ENCODE measurements at regions not wholly inside any gene's neighbourhood (a gene's known extent, or its start where the extent isn't known, plus 50 kb on each side); places are given as distances from the start of the nearest gene placed in this dataset.

- Histone ChIP-seq H3K4me3 (no peak overlapping the region), H3K27me3 (ENCODE audit: insufficient read depth, low read depth) (peaks cover 5% of the 10 kb centered on the region; the same call in 1 of the 2 replicates), H3K79me2 (ENCODE audit: low read depth) (no peaks in the 10 kb centered on the region), H3F3A (ENCODE audit: insufficient read depth, low read depth) (peaks cover 7% of the 10 kb centered on the region; the same call in 1 of the 2 replicates), H3K36me3 (ENCODE audit: low read depth) (no peaks in the 10 kb centered on the region), H3K27ac (no peak overlapping the region), H3K4me2 (no peak overlapping the region), H3K4me1 (replicated peaks; ENCODE audit: insufficient read depth) (no peaks in the 10 kb centered on the region), H3K9me3 (ENCODE audit: insufficient read depth, low read depth) (no peaks in the 10 kb centered on the region), H3K9me2 (ENCODE audit: insufficient read depth) (no peaks in the 10 kb centered on the region), H4K20me1 (ENCODE audit: insufficient read depth) (no peaks in the 10 kb centered on the region), H2AFZ (no peak overlapping the region)
- POLR2A ChIA-PET (ENCODE audit: unreplicated experiment), result no interaction called here
- intact Hi-C loops (cut with micrococcal nuclease; ENCODE audit: unreplicated experiment), result no loop called here
- CTCF ChIA-PET, result no interaction called here
- DNase-seq, result peak in 1 of 2 experiments; percentile 8
- BruUV-seq (replicated peaks), result no TSS peak
- TF ChIP-seq EZH2 (IDR thresholded peaks at IDR 0.05; ENCODE audit: low read depth) (no peak), CTCF (conservative IDR thresholded peaks at IDR 0.05) (no peak)
Observed at GRCh38 chr1:201646411-201647022, 107.6 kb downstream of the NAV1 start.

- no peak overlapping the region for H3K4me3 ChIP-seq
- ChIA-PET CTCF (no interaction called here), POLR2A (ENCODE audit: unreplicated experiment) (no interaction called here)
- H3K36me3 ChIP-seq (ENCODE audit: low read depth), result no peaks in the 10 kb centered on the region
- no peaks in the 10 kb centered on the region for H3K9me2 ChIP-seq (ENCODE audit: insufficient read depth)
- H3K27ac ChIP-seq, result no peak overlapping the region
- peaks cover 7% of the 10 kb centered on the region; the same call in 1 of the 2 replicates for H3F3A ChIP-seq (ENCODE audit: insufficient read depth, low read depth)
- H3K79me2 ChIP-seq (ENCODE audit: low read depth), result no peaks in the 10 kb centered on the region
- intact Hi-C loops (cut with micrococcal nuclease; ENCODE audit: unreplicated experiment), result no loop called here
- no peaks in the 10 kb centered on the region for H3K4me1 ChIP-seq (replicated peaks; ENCODE audit: insufficient read depth)
- no peaks in the 10 kb centered on the region for H3K9me3 ChIP-seq (ENCODE audit: insufficient read depth, low read depth)
- TF ChIP-seq EZH2 (IDR thresholded peaks at IDR 0.05; ENCODE audit: low read depth) (no peak), CTCF (conservative IDR thresholded peaks at IDR 0.05) (no peak)
- DNase-seq, result peak in 1 of 2 experiments; percentile 9
- no TSS peak for BruUV-seq (replicated peaks)
- H2AFZ ChIP-seq, result no peak overlapping the region
- H4K20me1 ChIP-seq (ENCODE audit: insufficient read depth), result no peaks in the 10 kb centered on the region
- no peak overlapping the region for H3K4me2 ChIP-seq
- peaks cover 5% of the 10 kb centered on the region; the same call in 1 of the 2 replicates for H3K27me3 ChIP-seq (ENCODE audit: insufficient read depth, low read depth)
Observed at GRCh38 chr1:201647094-201647493, 108.2 kb downstream of the NAV1 start.

GRCh38 chr1:201647722-201648065 lies 108.8 kb downstream of the NAV1 start:
- Histone ChIP-seq H3K36me3 (ENCODE audit: low read depth) (no peaks in the 10 kb centered on the region), H3K79me2 (ENCODE audit: low read depth) (no peaks in the 10 kb centered on the region), H3K27me3 (ENCODE audit: insufficient read depth, low read depth) (peaks cover 5% of the 10 kb centered on the region; the same call in 1 of the 2 replicates), H2AFZ (no peak overlapping the region), H3F3A (ENCODE audit: insufficient read depth, low read depth) (peaks cover 7% of the 10 kb centered on the region; the same call in 1 of the 2 replicates), H3K27ac (no peak overlapping the region), H3K4me2 (peak overlapping the region; percentile 83), H3K9me3 (ENCODE audit: insufficient read depth, low read depth) (no peaks in the 10 kb centered on the region), H4K20me1 (ENCODE audit: insufficient read depth) (no peaks in the 10 kb centered on the region), H3K4me3 (peak overlapping the region; percentile 55; the same call in 1 of the 2 replicates), H3K4me1 (replicated peaks; ENCODE audit: insufficient read depth) (no peaks in the 10 kb centered on the region), H3K9me2 (ENCODE audit: insufficient read depth) (no peaks in the 10 kb centered on the region)
- BruUV-seq (replicated peaks), result no TSS peak
- no peak for DNase-seq
- POLR2A ChIA-PET (ENCODE audit: unreplicated experiment), result no interaction called here
- intact Hi-C loops (cut with micrococcal nuclease; ENCODE audit: unreplicated experiment), result no loop called here
- CTCF ChIA-PET, result interaction anchor here (0.6 kb wide), 1 partner anchor 566 kb away, joined by 15 read pairs; no protein-coding TSS in a partner anchor
- TF ChIP-seq CTCF (conservative IDR thresholded peaks at IDR 0.05) (no peak), EZH2 (IDR thresholded peaks at IDR 0.05; ENCODE audit: low read depth) (no peak)
